Activated CD4-positive, alpha-beta memory T cell treated with anti-CD3 and anti-CD28 coated beads for 36 hours (primary cell): ENCODE measurements at regions not wholly inside any gene's neighbourhood (a gene's known extent, or its start where the extent isn't known, plus 50 kb on each side); places are given as distances from the start of the nearest gene placed in this dataset.

ENCODE experiments used
- CTCF ChIA-PET: fragments of 350-600 bp; sonication (Branson Sonifier 250); formaldehyde crosslinking; loops from one replicate; lab custom pipeline; 2021; ENCODE audit warnings: antibody characterized with exemption, inconsistent platforms; lab: Charles Lee
- POLR2A ChIA-PET: fragments of 350-600 bp; sonication (Branson Sonifier 250); formaldehyde crosslinking; loops from one replicate; lab custom pipeline; 2021; ENCODE audit warnings: antibody characterized with exemption; lab: Charles Lee
- DNase-seq: peaks from one replicate; pipeline ENCODE4 v3.0.0-alpha.2; 2020
- H3K27ac Mint-ChIP-seq: one replicate; pipeline ENCODE4 v1.8.0; 2021; ENCODE audit warnings: mixed read lengths
- H3K27me3 Mint-ChIP-seq: one replicate; pipeline ENCODE4 v1.8.0; 2021; ENCODE audit warnings: mixed read lengths
- H3K36me3 Mint-ChIP-seq: one replicate; pipeline ENCODE4 v1.8.0; 2021; ENCODE audit warnings: mixed read lengths
- H3K4me1 Mint-ChIP-seq: one replicate; pipeline ENCODE4 v1.8.0; 2021; ENCODE audit warnings: low read depth, mixed read lengths
- H3K4me3 Mint-ChIP-seq: one replicate; pipeline ENCODE4 v1.8.0; 2021; ENCODE audit warnings: mild to moderate bottlenecking, mixed read lengths
- H3K9me3 Mint-ChIP-seq: one replicate; pipeline ENCODE4 v1.8.0; 2021; ENCODE audit warnings: mixed read lengths
- intact Hi-C: fragments of 100-400 bp; cut with micrococcal nuclease; formaldehyde crosslinking; loops from one replicate; pipeline ENCODE4 v1.15.1; 2023

GRCh38 chr1:193473932-193474331 lies 287.5 kb upstream of the B3GALT2 start:
- H3K27ac Mint-ChIP-seq: no peak overlapping the region
- intact Hi-C loops: no loop called here
- ChIA-PET CTCF (interaction anchor here (1.0 kb wide), 1 partner anchor 14 kb away, joined by 3 read pairs; no protein-coding TSS in a partner anchor), POLR2A (interaction anchor here (1.1 kb wide), 1 partner anchor 23 kb away, joined by 3 read pairs; no protein-coding TSS in a partner anchor)
- peaks cover 29% of the 10 kb centered on the region for H3K36me3 Mint-ChIP-seq
- peaks cover 40% of the 10 kb centered on the region for H3K4me1 Mint-ChIP-seq
- no peak for DNase-seq
- no peaks in the 10 kb centered on the region for H3K27me3 Mint-ChIP-seq
- no peak overlapping the region for H3K4me3 Mint-ChIP-seq
- peaks cover 10% of the 10 kb centered on the region for H3K9me3 Mint-ChIP-seq

DNA sequence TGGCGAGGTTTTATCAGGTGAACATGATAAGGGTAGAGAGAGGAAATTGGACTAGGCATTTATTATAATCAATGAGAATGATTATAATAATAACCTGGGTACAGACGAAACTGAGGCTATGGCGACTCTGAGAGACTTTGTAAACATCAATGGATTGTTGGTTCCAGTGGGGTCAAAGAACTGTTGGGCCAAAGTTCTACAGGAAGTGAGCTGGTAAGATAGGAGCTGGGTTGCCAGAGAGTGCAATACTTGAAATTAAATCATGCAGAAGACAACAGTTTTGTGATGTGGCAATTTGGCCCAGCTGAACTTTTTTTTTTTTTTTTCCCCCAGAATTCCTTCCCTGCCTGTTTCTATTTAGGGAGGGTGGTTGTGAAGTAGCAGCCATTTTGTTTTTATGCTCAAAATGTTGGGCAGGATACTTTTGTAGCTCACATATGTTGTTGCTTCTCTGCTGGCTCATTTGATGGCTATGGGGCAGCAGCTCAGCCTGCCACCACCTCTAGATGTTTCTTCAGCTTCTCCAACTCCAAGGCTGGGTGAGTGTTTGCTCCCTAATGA lies 286.5 kb upstream of the B3GALT2 start:
- CTCF ChIA-PET: interaction anchor here (0.6 to 1.1 kb wide), 2 partner anchors 18 to 500 kb away, joined by 3 read pairs; no protein-coding TSS in a partner anchor
- peaks cover 34% of the 10 kb centered on the region for H3K4me1 Mint-ChIP-seq
- H3K9me3 Mint-ChIP-seq: peaks cover 10% of the 10 kb centered on the region
- DNase-seq: no peak
- H3K36me3 Mint-ChIP-seq: peaks cover 28% of the 10 kb centered on the region
- intact Hi-C loops: no loop called here
- no peak overlapping the region for H3K4me3 Mint-ChIP-seq
- POLR2A ChIA-PET: interaction anchor here (0.5 to 0.8 kb wide), 3 partner anchors 8 to 72 kb away, joined by 3 read pairs; no protein-coding TSS in a partner anchor
- H3K27ac Mint-ChIP-seq: no peak overlapping the region
- H3K27me3 Mint-ChIP-seq: no peaks in the 10 kb centered on the region

DNA sequence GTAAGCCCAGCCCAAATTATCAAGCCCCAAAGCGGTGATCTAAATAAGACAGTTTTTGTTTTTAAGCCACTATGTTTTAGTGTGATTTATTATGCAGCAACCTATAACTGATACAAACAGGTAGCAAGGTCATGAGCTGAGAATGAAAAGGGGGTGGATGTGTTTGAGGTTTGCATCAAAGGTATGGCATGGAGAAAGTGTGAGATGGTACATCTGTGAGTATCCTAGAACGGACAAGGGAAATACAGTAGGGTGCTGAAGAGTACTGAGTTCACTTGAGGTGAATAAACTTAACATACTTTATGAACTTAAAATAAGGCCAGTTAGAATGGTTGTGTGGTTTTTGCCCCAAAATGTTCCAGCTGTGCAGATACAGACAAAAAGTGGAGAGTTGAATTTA lies 286.0 kb upstream of the B3GALT2 start:
- CTCF ChIA-PET: interaction anchor here (0.6 to 1.1 kb wide), 2 partner anchors 18 to 501 kb away, joined by 3 read pairs; no protein-coding TSS in a partner anchor
- DNase-seq: no peak
- H3K36me3 Mint-ChIP-seq: peaks cover 23% of the 10 kb centered on the region
- peaks cover 7% of the 10 kb centered on the region for H3K9me3 Mint-ChIP-seq
- H3K4me3 Mint-ChIP-seq: no peak overlapping the region
- H3K27ac Mint-ChIP-seq: no peak overlapping the region
- H3K27me3 Mint-ChIP-seq: no peaks in the 10 kb centered on the region
- intact Hi-C loops: no loop called here
- peaks cover 29% of the 10 kb centered on the region for H3K4me1 Mint-ChIP-seq
- POLR2A ChIA-PET: interaction anchor here (0.5 to 0.6 kb wide), 2 partner anchors 8 to 72 kb away, joined by 3 read pairs; no protein-coding TSS in a partner anchor

DNA sequence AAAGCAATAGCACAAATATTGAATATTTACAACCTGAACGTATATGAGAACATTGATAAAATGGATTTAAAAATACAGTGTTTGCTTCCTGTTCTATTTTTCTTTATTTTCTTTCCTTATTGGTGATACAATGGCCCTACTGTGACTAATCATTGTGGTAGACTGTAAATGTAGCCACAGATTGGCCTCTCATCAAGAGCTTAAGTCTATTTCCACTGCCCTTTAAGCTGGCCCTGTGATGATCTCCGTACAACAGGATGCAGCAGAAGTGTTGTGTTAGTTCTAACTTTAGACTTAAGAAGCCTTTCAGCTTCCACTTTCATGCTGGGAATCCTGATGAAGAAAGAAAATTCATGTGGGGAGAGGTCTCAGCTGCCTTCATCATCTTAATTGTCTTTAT lies 285.6 kb upstream of the B3GALT2 start:
- peaks cover 22% of the 10 kb centered on the region for H3K36me3 Mint-ChIP-seq
- no peaks in the 10 kb centered on the region for H3K27me3 Mint-ChIP-seq
- peaks cover 6% of the 10 kb centered on the region for H3K9me3 Mint-ChIP-seq
- no peak overlapping the region for H3K27ac Mint-ChIP-seq
- CTCF ChIA-PET: no interaction called here
- POLR2A ChIA-PET: no interaction called here
- intact Hi-C loops: no loop called here
- DNase-seq: no peak
- no peak overlapping the region for H3K4me3 Mint-ChIP-seq
- peaks cover 27% of the 10 kb centered on the region for H3K4me1 Mint-ChIP-seq

DNA sequence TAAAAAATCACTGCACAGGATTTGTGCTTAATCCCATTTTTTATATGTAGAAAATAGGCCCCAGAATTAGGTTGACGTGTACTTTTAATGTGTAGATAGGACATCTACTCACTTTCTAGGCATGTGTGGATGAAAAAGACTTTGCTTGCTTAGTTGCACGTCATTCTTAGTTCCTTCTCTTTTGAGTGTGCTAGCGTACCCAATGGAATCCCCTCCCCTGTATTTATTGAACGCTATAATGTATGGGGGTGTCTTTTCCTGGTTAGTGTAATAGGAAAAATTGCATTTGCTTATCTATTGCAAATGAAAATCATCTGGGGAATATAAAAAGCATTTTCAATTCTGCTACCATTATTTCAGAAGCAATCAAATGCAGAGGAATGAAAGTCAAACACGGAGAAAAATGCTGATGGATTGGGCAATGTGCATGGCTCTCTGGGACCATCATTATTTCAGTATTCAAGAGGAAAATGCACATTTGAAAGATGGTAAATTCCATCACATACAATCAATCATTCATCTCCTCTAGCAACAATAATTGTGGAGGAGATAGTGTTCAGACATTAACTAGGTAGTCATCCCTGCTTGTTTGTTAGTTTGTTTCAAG lies 277.0 kb upstream of the B3GALT2 start:
- H3K9me3 Mint-ChIP-seq: no peaks in the 10 kb centered on the region

DNA sequence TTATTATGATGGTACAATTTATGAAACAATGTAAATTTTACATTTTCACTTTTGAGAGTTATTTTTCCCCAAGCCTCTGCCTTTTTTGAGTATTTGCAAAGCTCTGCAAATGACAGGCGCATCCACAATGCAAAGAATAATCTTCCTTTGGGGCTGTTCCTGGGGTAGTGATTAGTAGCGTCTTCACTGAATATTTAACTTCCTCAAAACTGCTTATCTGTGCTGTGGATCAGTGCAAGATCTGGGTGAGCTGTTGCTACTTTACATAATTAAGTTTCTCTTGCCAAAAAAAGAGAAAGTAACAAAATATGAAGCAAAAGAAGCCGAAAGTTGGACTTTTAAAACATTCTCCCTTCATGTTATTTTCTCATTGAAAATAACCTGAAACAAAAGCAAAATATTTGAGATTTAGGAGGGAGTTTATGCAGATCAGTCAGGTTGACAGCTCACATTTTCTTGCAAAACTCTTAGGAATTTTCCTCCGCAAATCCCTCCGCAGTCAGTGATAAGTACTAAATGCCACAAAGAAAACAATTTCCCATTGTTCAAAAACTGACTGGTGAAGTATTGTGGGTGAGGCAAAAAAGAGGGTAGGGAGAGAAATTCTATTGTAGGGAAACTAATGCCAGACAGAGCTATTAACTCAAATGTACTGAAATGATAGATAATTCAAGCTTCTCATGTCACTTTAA lies 276.4 kb upstream of the B3GALT2 start:
- Mint-ChIP-seq H3K27me3 (no peaks in the 10 kb centered on the region), H3K36me3 (no peaks in the 10 kb centered on the region), H3K9me3 (no peaks in the 10 kb centered on the region), H3K4me1 (peaks cover 50% of the 10 kb centered on the region), H3K27ac (peak overlapping the region; percentile 47), H3K4me3 (peak overlapping the region; percentile 59)
- DNase-seq: no peak
- POLR2A ChIA-PET: interaction anchor here (1.5 kb wide), 1 partner anchor 77 kb away, joined by 4 read pairs; no protein-coding TSS in a partner anchor
- CTCF ChIA-PET: interaction anchor here (0.7 to 1.2 kb wide), 2 partner anchors 13 to 987 kb away, joined by 3 to 4 read pairs; no protein-coding TSS in a partner anchor
- intact Hi-C loops: no loop called here

More for the DNA sequence above, 277.0 kb upstream of the B3GALT2 start:
- peak overlapping the region; percentile 59 for H3K4me3 Mint-ChIP-seq
- H3K27ac Mint-ChIP-seq: peak overlapping the region; percentile 47
- no peak for DNase-seq
- ChIA-PET POLR2A (no interaction called here), CTCF (interaction anchor here (1.2 kb wide), 1 partner anchor 12 kb away, joined by 3 read pairs; no protein-coding TSS in a partner anchor)
- no peaks in the 10 kb centered on the region for H3K27me3 Mint-ChIP-seq
- H3K4me1 Mint-ChIP-seq: peaks cover 48% of the 10 kb centered on the region
- intact Hi-C loops: no loop called here
- peaks cover 2% of the 10 kb centered on the region for H3K36me3 Mint-ChIP-seq

- peak; percentile 48 for DNase-seq
- CTCF ChIA-PET: interaction anchor here (0.8 to 3.2 kb wide), 9 partner anchors 17 to 337 kb away, joined by 3 to 8 read pairs (median 4); no protein-coding TSS in a partner anchor
- POLR2A ChIA-PET: interaction anchor here (0.8 to 3.4 kb wide), 7 partner anchors 15 to 109 kb away, joined by 3 to 32 read pairs (median 3); no protein-coding TSS in a partner anchor
- peaks cover 40% of the 10 kb centered on the region for H3K4me1 Mint-ChIP-seq
- intact Hi-C loops: loop anchor here (1.0 to 10.0 kb wide), 13 partner anchors 9 to 839 kb away; partner anchors contain the start of genes B3GALT2 and CDC73
- H3K9me3 Mint-ChIP-seq: no peaks in the 10 kb centered on the region
- H3K27ac Mint-ChIP-seq: peak overlapping the region; percentile 85
- no peaks in the 10 kb centered on the region for H3K36me3 Mint-ChIP-seq
- no peaks in the 10 kb centered on the region for H3K27me3 Mint-ChIP-seq
- H3K4me3 Mint-ChIP-seq: peak overlapping the region; percentile 48
Observed at GRCh38 chr1:193458628-193459027, 272.2 kb upstream of the B3GALT2 start.

- H3K27me3 Mint-ChIP-seq: no peaks in the 10 kb centered on the region
- H3K4me1 Mint-ChIP-seq: peaks cover 30% of the 10 kb centered on the region
- peak; percentile 23 for DNase-seq
- H3K36me3 Mint-ChIP-seq: no peaks in the 10 kb centered on the region
- POLR2A ChIA-PET: interaction anchor here (1.5 to 3.4 kb wide), 2 partner anchors 83 to 110 kb away, joined by 3 to 32 read pairs; no protein-coding TSS in a partner anchor
- H3K9me3 Mint-ChIP-seq: no peaks in the 10 kb centered on the region
- H3K27ac Mint-ChIP-seq: no peak overlapping the region
- H3K4me3 Mint-ChIP-seq: no peak overlapping the region
- CTCF ChIA-PET: interaction anchor here (0.8 to 3.2 kb wide), 5 partner anchors 18 to 274 kb away, joined by 3 to 8 read pairs (median 4); no protein-coding TSS in a partner anchor
- intact Hi-C loops: loop anchor here (1.0 to 10.0 kb wide), 13 partner anchors 8 to 840 kb away; partner anchors contain the start of genes B3GALT2 and CDC73
Observed at GRCh38 chr1:193457676-193458075, 271.3 kb upstream of the B3GALT2 start.

DNA sequence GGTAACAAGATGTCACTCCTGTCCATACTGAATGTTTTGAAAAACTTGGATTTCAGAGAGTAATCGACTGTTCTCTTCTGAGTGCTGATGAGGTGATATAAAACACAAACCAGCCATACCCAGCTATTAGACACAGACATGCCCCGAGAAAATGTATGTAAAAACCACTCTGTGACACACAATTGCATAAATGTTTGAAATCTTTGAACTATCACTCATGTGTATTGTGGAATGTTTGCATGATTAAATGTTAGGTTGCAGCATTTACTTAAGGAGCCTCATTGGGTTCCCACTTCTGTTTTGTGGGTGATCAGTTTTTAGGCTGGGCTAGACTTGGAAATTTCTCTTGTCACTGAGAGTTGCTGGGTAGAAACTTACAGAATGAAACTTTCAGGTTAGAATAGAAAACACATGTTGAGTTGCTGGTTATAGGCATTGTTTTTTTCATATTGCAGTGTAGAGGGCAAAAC lies 270.4 kb upstream of the B3GALT2 start:
- no peak for DNase-seq
- intact Hi-C loops: loop anchor here (5.0 to 10.0 kb wide), 3 partner anchors 272 to 840 kb away; partner anchors contain the start of genes B3GALT2 and CDC73
- no peaks in the 10 kb centered on the region for H3K27me3 Mint-ChIP-seq
- H3K36me3 Mint-ChIP-seq: no peaks in the 10 kb centered on the region
- no peak overlapping the region for H3K4me3 Mint-ChIP-seq
- no peaks in the 10 kb centered on the region for H3K9me3 Mint-ChIP-seq
- ChIA-PET POLR2A (interaction anchor here (3.4 kb wide), 1 partner anchor 83 kb away, joined by 32 read pairs; no protein-coding TSS in a partner anchor), CTCF (interaction anchor here (1.3 to 3.2 kb wide), 2 partner anchors 29 to 84 kb away, joined by 4 to 8 read pairs; no protein-coding TSS in a partner anchor)
- no peak overlapping the region for H3K27ac Mint-ChIP-seq
- peaks cover 29% of the 10 kb centered on the region for H3K4me1 Mint-ChIP-seq

DNA sequence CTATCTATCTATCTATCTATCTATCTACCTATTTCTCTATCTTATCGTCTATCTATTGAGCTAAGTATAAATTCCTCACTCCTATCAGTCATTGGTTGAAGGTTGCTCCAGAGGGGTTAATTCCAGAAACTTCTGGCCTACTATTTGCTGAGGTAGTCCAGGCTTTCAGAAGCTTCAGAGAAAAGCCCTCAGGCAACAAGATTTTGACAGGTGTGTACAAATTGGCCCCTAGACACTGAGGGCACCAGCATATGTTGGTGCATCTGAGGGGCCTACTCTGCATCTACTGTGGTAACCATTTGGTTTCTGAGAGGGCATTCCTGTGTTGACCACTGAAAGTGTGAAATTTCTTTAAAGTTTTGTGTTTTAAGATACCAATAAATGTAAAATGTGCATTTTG lies 265.2 kb upstream of the B3GALT2 start:
- ChIA-PET POLR2A (no interaction called here), CTCF (no interaction called here)
- Mint-ChIP-seq H3K4me1 (peaks cover 22% of the 10 kb centered on the region), H3K36me3 (no peaks in the 10 kb centered on the region), H3K4me3 (no peak overlapping the region), H3K9me3 (no peaks in the 10 kb centered on the region), H3K27me3 (no peaks in the 10 kb centered on the region), H3K27ac (no peak overlapping the region)
- no peak for DNase-seq
- intact Hi-C loops: loop anchor here (10.0 kb wide), 1 partner anchor 267 kb away; the partner anchor contains the start of gene B3GALT2

DNA sequence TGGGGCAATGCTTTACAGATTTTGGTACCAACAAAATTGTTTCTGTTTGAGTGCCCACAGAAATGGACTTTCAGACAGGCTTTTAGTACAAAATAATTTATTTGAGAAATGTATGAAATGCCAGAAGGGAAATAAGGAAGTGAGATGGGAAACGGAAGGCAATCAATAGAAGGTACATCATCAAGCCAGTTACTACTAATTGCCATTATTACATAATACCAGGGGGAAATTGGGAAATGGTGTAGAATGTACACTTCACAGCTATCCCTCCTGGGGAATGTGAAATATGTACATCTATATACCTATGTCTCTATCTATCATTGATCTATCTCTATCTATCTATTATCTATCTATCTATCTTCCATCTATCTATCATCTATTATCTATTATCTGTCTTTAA lies 264.6 kb upstream of the B3GALT2 start:
- no peaks in the 10 kb centered on the region for H3K9me3 Mint-ChIP-seq
- no peaks in the 10 kb centered on the region for H3K36me3 Mint-ChIP-seq
- ChIA-PET POLR2A (no interaction called here), CTCF (interaction anchor here (0.6 kb wide), 1 partner anchor 308 kb away, joined by 3 read pairs; no protein-coding TSS in a partner anchor)
- no peaks in the 10 kb centered on the region for H3K27me3 Mint-ChIP-seq
- H3K4me3 Mint-ChIP-seq: no peak overlapping the region
- intact Hi-C loops: loop anchor here (10.0 kb wide), 1 partner anchor 266 kb away; the partner anchor contains the start of gene B3GALT2
- H3K27ac Mint-ChIP-seq: no peak overlapping the region
- H3K4me1 Mint-ChIP-seq: peaks cover 22% of the 10 kb centered on the region
- DNase-seq: no peak
